Right atrium auricular region (tissue), 2 donors: ENCODE measurements at regions not wholly inside any gene's neighbourhood (a gene's known extent, or its start where the extent isn't known, plus 50 kb on each side); places are given as distances from the start of the nearest gene placed in this dataset.
A peak's percentile ranks its signal among the peaks of the same experiment; 100 is the strongest.
"Not testable (repeated sequence)": the region's sequence is repeated elsewhere in the genome, so short reads cannot be mapped to it uniquely, and the experiment has no call there.

ENCODE experiments used
- DNase-seq: peaks from one replicate; pipeline ENCODE4 v3.0.0-alpha.2; 2019; ENCODE audit warnings: low spot score
- H3K27ac ChIP-seq, 2 donors: fragments of 200-600 bp; sonication (generic); 1 replicate in 1 of 2; 2 replicates in 1 of 2; pipeline ENCODE4 v1.5.1; 2016 to 2019
- H3K27me3 ChIP-seq, 2 donors: fragments of 200-600 bp; sonication (generic); one replicate each; pipeline versions ENCODE4 v1.5.1 to v1.6.0; 2017 to 2019
- H3K36me3 ChIP-seq: fragments of 200-600 bp; sonication (generic); one replicate; pipeline ENCODE4 v1.5.1; 2016
- H3K4me1 ChIP-seq, 2 donors: fragments of 200-600 bp; sonication (generic); one replicate each; pipeline versions ENCODE4 v1.5.1 to v1.6.0; 2017 to 2019
- H3K4me3 ChIP-seq, 2 donors: fragments of 200-600 bp; sonication (generic); 1 replicate in 1 of 2; 2 replicates in 1 of 2; pipeline ENCODE4 v1.5.1; 2017 to 2019; ENCODE audit warnings: mild to moderate bottlenecking in 1 of 2, moderate library complexity in 1 of 2
- H3K9me3 ChIP-seq, 2 donors: fragments of 200-600 bp; sonication (generic); one replicate each; pipeline ENCODE4 v1.5.1; 2019
- TF ChIP-seq, protein P1 (sequence below), 2 donors: fragments of 200-600 bp; sonication (generic); IDR thresholded peaks; one replicate each; pipeline ENCODE4 v1.5.1; 2019; ENCODE audit warnings: antibody characterized with exemption in 2 of 2

DNA sequence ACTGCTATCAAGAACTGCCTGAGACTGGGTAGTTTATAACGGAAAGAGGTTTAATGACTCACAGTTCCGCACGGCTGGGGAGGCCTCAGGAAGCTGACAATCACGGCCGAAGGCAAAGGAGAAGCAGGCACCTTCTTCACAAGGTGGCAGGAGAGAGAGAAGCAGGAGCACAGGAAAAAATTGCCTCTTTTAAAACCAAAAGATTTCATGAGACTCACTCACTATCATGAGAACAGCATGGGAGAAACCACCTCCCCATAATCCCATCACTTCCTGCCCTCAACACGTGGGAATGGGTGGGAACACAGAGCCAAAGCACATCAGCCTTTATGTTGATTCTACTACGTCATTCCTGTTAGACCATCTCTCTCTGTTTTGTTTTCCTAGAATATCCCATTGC is 650.9 kb upstream of the SEMA6D start:
- Histone ChIP-seq H3K27me3 (no peaks in the 10 kb centered on the region), H3K27ac (no peak overlapping the region), H3K4me3 (no peak overlapping the region), H3K4me1 (no peaks in the 10 kb centered on the region), H3K36me3 (no peaks in the 10 kb centered on the region), H3K9me3 (no peaks in the 10 kb centered on the region)
- DNase-seq: no peak
- TF ChIP-seq, protein P1, sequence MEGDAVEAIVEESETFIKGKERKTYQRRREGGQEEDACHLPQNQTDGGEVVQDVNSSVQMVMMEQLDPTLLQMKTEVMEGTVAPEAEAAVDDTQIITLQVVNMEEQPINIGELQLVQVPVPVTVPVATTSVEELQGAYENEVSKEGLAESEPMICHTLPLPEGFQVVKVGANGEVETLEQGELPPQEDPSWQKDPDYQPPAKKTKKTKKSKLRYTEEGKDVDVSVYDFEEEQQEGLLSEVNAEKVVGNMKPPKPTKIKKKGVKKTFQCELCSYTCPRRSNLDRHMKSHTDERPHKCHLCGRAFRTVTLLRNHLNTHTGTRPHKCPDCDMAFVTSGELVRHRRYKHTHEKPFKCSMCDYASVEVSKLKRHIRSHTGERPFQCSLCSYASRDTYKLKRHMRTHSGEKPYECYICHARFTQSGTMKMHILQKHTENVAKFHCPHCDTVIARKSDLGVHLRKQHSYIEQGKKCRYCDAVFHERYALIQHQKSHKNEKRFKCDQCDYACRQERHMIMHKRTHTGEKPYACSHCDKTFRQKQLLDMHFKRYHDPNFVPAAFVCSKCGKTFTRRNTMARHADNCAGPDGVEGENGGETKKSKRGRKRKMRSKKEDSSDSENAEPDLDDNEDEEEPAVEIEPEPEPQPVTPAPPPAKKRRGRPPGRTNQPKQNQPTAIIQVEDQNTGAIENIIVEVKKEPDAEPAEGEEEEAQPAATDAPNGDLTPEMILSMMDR (IDR thresholded peaks at IDR 0.05): no peak

DNA sequence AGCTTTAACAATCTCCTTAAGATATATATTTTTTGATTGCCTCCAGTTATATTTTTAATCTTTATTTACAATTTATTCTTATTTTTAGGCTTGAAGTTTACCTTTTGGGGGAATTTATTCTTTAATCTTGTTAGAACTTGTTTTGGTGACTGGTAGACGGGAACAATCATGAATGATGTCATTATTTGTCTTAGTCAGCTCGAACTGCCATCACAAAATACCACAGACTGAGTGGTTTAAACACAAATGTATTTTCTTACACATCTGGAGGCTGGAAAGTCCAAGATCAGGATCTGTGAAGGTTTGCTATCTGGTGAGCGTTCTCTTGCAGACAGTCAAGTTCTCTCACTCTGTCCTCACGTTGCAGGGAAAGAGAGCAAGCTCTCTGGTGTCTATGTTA is 639.5 kb upstream of the SEMA6D start:
- not testable (repeated sequence) for H3K9me3 ChIP-seq, H3K4me3 ChIP-seq, H3K27me3 ChIP-seq, H3K27ac ChIP-seq, DNase-seq, H3K4me1 ChIP-seq, H3K36me3 ChIP-seq

DNA sequence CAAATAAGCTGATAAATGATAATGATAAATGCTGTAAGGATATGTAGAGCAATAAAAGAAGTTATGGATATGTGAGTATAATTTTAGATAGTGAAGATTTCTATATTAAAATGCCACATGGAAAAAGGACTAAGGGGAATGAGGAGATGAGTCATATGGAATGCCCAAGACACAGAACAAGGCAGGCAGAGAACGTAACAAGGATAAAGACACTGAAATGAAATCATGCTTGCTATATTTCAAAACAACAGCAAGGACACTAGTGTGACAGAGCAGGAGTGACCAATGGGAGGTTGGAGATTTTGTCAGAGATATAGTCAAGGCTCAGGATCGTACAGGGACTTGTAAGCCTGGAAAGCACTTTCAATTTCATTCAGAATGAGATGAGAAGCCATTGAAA is 621.5 kb upstream of the SEMA6D start:
- no peak overlapping the region for H3K27ac ChIP-seq
- TF ChIP-seq, protein P1 (IDR thresholded peaks at IDR 0.05): no peak
- H3K4me1 ChIP-seq: no peaks in the 10 kb centered on the region
- H3K9me3 ChIP-seq: no peaks in the 10 kb centered on the region
- DNase-seq: no peak
- H3K27me3 ChIP-seq: no peaks in the 10 kb centered on the region
- no peak overlapping the region for H3K4me3 ChIP-seq
- no peaks in the 10 kb centered on the region for H3K36me3 ChIP-seq

DNA sequence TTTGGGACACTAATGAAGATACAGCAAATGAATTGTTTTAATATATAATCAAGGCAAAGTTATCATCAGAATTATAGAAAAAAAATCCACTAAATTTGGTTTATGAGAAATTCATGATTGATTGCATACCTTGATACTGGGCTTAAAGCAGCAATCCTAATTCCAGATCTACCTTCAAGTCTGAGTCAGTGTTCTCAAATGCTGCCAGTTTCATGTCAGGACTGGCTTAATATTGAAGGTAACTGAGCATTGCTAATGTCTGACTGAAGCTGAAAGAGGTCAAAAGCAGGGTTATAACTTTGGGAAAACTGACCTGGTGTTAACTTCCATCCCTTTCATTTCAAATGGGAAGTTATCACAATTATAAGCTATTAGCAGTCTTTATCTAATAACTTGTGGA is 618.8 kb upstream of the SEMA6D start:
- H3K27ac ChIP-seq, H3K4me1 ChIP-seq, H3K36me3 ChIP-seq, H3K27me3 ChIP-seq, DNase-seq, H3K9me3 ChIP-seq, H3K4me3 ChIP-seq: not testable (repeated sequence)

DNA sequence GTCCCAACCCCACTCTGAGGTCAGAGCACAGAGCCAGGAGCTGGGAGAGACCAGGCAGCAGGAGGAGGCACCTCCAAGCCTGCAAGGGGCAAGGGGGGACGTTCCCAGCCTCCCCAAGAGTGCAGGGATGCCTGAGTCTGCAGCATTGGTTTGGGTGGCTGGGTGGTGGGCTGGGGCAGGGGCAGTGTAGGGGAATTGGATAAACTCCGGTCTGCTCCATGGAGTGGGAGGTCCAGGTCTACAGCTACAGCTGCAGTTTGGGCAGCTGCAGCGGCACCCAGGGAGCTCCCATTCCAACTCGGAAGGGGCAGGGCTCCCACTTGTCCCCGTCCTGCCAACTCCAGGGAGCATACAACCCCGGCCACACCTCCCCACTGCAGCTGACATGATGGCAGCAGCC is 617.5 kb upstream of the SEMA6D start:
- H3K4me1 ChIP-seq, H3K36me3 ChIP-seq, H3K9me3 ChIP-seq, H3K27me3 ChIP-seq, DNase-seq, H3K4me3 ChIP-seq, H3K27ac ChIP-seq: not testable (repeated sequence)

DNA sequence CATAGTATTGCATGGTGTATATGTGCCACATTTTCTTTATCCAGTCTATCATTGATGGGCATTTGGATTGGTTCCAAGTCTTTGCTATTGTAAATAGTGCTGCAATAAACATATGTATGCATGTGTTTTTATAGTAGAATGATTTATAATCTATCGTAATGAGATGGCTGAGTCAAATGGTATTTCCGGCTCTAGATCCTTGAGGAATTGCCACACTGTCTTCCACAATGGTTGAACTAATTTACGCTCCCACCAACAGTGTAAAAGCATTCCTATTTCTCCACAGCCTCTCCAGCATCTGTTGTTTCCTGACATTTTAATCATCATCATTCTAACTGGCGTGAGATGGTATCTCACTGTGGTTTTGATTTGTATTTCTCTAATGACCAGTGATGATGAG is 608.5 kb upstream of the SEMA6D start:
- not testable (repeated sequence) for H3K9me3 ChIP-seq, DNase-seq, H3K27ac ChIP-seq, H3K4me3 ChIP-seq, H3K4me1 ChIP-seq, H3K36me3 ChIP-seq, H3K27me3 ChIP-seq

DNA sequence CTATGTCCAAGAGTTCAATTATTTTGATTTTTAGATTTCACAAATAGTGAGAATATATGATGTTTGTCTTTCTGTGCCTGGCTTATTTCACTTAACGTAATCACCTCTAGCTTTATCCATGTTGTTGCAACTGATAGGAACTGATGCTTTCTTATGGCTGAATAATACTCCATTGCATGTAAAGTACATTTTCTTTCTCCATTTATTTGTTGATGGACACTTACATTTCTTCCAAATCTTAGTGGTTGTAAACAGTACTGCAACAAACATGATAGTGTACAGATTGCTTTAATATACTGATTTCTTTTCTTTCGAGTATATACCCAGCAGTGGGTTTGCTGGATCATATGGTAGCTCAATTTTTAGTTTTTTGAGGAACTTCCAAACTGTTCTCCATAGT is 600.6 kb upstream of the SEMA6D start:
- no peak for DNase-seq
- Histone ChIP-seq H3K36me3 (no peaks in the 10 kb centered on the region), H3K27ac (no peak overlapping the region), H3K9me3 (peaks cover 0 to 5% of the 10 kb centered on the region in 2 donors), H3K4me3 (no peak overlapping the region), H3K4me1 (no peaks in the 10 kb centered on the region), H3K27me3 (no peaks in the 10 kb centered on the region)
- TF ChIP-seq, protein P1 (IDR thresholded peaks at IDR 0.05): peak in 1 of 2 donors; percentile 28

DNA sequence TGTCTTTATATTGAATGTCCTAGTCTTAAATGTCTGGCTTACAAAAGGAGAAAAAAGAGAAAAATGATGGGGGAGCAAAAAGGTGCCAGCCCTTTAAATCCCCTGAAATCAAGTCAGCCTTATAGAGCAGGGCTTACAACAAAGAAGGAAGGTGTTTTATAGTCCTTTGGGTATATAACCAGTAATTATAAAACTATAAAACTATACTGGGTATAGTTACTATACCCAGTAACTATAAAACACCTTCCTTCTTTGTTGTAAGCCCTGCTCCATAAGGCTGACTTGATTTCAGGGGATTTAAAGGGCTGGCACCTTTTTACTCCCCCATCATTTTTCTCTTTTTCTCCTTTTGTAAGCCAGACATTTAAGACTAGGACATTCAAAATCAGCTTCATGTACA is 598.0 kb upstream of the SEMA6D start:
- peaks cover 0 to 5% of the 10 kb centered on the region in 2 donors for H3K9me3 ChIP-seq
- H3K4me3 ChIP-seq: no peak overlapping the region
- no peaks in the 10 kb centered on the region for H3K27me3 ChIP-seq
- H3K36me3 ChIP-seq: no peaks in the 10 kb centered on the region
- H3K4me1 ChIP-seq: no peaks in the 10 kb centered on the region
- no peak overlapping the region for H3K27ac ChIP-seq
- no peak for DNase-seq
- TF ChIP-seq, protein P1 (IDR thresholded peaks at IDR 0.05): no peak
